ENCODE measurements at regions not wholly inside any gene's neighbourhood (a gene's known extent, or its start where the extent isn't known, plus 50 kb on each side); places are given as distances from the start of the nearest gene placed in this dataset.

DNA sequence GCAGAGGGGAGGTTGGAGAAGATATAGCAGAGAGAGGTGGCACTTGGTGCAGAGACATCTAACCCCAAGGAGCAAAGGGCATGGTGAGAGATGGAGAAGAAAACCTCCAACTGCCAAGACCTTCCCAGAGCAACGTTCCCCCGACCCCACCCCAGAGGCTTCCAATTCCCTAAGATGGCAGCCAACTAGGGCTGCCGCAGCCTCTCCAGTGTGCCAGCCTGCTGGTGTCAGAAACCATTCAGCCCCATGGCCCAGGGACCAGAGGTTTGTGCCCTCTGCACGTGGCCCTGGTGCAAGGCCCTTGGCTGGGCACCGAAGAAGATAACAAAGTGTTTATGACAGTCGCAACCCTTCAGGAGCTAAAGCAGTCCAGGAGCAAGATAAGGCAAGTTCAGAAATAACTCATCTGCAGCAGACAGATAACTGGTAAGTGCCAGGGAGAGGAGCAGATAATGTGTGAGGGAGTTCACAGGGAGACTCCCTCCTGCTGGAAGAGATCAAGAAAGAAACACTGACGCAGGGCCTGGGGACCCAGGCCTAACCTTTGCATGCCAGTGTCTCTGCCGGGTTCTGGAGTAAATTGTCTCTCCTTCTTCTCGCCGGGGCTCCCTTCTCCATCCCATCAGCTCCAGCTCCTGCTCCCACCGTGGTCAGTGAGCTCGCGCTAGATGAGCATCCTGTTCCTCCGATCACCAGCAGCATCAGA, 66.1 kb upstream of the ID2 start:
- H3K36me3 ChIP-seq (ENCODE audit: control insufficient read depth, low read length): no peaks in the 10 kb centered on the region
- TF ChIP-seq, protein P1, sequence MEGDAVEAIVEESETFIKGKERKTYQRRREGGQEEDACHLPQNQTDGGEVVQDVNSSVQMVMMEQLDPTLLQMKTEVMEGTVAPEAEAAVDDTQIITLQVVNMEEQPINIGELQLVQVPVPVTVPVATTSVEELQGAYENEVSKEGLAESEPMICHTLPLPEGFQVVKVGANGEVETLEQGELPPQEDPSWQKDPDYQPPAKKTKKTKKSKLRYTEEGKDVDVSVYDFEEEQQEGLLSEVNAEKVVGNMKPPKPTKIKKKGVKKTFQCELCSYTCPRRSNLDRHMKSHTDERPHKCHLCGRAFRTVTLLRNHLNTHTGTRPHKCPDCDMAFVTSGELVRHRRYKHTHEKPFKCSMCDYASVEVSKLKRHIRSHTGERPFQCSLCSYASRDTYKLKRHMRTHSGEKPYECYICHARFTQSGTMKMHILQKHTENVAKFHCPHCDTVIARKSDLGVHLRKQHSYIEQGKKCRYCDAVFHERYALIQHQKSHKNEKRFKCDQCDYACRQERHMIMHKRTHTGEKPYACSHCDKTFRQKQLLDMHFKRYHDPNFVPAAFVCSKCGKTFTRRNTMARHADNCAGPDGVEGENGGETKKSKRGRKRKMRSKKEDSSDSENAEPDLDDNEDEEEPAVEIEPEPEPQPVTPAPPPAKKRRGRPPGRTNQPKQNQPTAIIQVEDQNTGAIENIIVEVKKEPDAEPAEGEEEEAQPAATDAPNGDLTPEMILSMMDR (IDR thresholded peaks at IDR 0.05; ENCODE audit: low read depth, low read length, poor library complexity, severe bottlenecking): no peak
- no peak for TF ChIP-seq EZH2phosphoT487 (IDR thresholded peaks at IDR 0.05; ENCODE audit: borderline replicate concordance, low read length)
- H3K4me2 ChIP-seq (ENCODE audit: low read length): no peak overlapping the region
- no peaks in the 10 kb centered on the region for H3K9me2 ChIP-seq (replicated peaks; ENCODE audit: control insufficient read depth, low read length)
- H3K4me1 ChIP-seq (ENCODE audit: control insufficient read depth, low read length): no peaks in the 10 kb centered on the region
- H3K27me3 ChIP-seq (ENCODE audit: control insufficient read depth, low read length): peaks cover 3% of the 10 kb centered on the region; the same call in 1 of the 2 replicates
- H3F3A ChIP-seq (ENCODE audit: control insufficient read depth, insufficient read depth): no peaks in the 10 kb centered on the region
- H3K27ac ChIP-seq (ENCODE audit: low read depth, low read length): no peak overlapping the region
- no peaks in the 10 kb centered on the region for H3K9me3 ChIP-seq (ENCODE audit: control insufficient read depth, insufficient read depth, low read length)
- H3K79me2 ChIP-seq (ENCODE audit: control insufficient read depth, low read length): no peaks in the 10 kb centered on the region
- H4K20me1 ChIP-seq (ENCODE audit: control insufficient read depth, insufficient read depth, low read depth, low read length): no peaks in the 10 kb centered on the region
- H3K4me3 ChIP-seq (ENCODE audit: low read length): no peak overlapping the region

DNA sequence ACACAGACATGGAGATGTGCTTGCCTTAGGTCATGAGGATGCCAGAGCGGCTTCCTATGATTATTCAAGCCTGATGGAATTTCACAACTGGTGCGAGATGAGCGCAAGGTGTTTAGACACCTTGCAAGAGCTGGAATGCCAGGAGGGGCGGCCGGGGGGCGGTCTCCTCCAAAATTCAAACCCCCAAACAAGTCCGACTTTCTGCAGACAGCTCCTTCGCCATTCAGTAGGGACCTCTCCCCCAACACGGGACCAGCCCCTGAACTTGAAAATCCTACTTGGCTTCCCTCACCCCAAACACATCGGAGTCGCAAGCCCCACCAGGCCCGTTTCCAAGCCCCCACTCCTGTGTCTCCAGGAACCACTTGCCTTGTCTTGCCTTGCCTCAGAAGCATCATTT, 64.8 kb upstream of the ID2 start:
- Histone ChIP-seq H3K79me2 (ENCODE audit: control insufficient read depth, low read length) (no peaks in the 10 kb centered on the region), H3K9me3 (ENCODE audit: control insufficient read depth, insufficient read depth, low read length) (no peaks in the 10 kb centered on the region), H4K20me1 (ENCODE audit: control insufficient read depth, insufficient read depth, low read depth, low read length) (no peaks in the 10 kb centered on the region), H3K36me3 (ENCODE audit: control insufficient read depth, low read length) (no peaks in the 10 kb centered on the region), H3K4me1 (ENCODE audit: control insufficient read depth, low read length) (no peaks in the 10 kb centered on the region), H3F3A (ENCODE audit: control insufficient read depth, insufficient read depth) (no peaks in the 10 kb centered on the region), H3K4me2 (ENCODE audit: low read length) (no peak overlapping the region), H3K27me3 (ENCODE audit: control insufficient read depth, low read length) (peaks cover 3% of the 10 kb centered on the region; the same call in 1 of the 2 replicates), H3K27ac (ENCODE audit: low read depth, low read length) (no peak overlapping the region), H3K4me3 (ENCODE audit: low read length) (no peak overlapping the region), H3K9me2 (replicated peaks; ENCODE audit: control insufficient read depth, low read length) (no peaks in the 10 kb centered on the region)
- no peak for TF ChIP-seq EZH2phosphoT487 (IDR thresholded peaks at IDR 0.05; ENCODE audit: borderline replicate concordance, low read length)
- TF ChIP-seq, protein P1 (IDR thresholded peaks at IDR 0.05; ENCODE audit: low read depth, low read length, poor library complexity, severe bottlenecking): no peak

DNA sequence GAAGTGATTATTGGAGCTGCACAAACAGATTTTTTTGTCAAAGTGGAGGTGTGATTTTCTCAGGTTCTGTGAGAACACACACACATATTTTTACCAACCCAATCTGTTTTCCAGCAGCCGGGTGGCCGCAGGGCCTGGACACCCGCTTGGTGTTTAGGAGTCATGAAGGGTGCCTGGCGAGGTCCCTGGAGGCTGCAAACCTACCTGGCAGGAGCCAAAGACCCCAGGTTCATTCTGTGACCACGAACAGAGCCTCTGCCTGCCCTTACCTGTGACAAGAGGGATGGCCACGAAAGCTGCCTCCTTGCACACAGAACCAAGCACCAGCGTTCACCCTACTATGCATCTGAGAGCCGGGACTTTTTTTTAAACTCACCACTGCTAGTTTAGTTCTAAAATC, 64.3 kb upstream of the ID2 start:
- Histone ChIP-seq H3K4me3 (ENCODE audit: low read length) (no peak overlapping the region), H3K9me3 (ENCODE audit: control insufficient read depth, insufficient read depth, low read length) (no peaks in the 10 kb centered on the region), H3K27ac (ENCODE audit: low read depth, low read length) (no peak overlapping the region), H3K27me3 (ENCODE audit: control insufficient read depth, low read length) (peaks cover 3% of the 10 kb centered on the region; the same call in 1 of the 2 replicates), H3K4me1 (ENCODE audit: control insufficient read depth, low read length) (peaks cover 2% of the 10 kb centered on the region; the same call in 1 of the 2 replicates), H3K36me3 (ENCODE audit: control insufficient read depth, low read length) (no peaks in the 10 kb centered on the region), H3K9me2 (replicated peaks; ENCODE audit: control insufficient read depth, low read length) (no peaks in the 10 kb centered on the region), H3K4me2 (ENCODE audit: low read length) (no peak overlapping the region), H4K20me1 (ENCODE audit: control insufficient read depth, insufficient read depth, low read depth, low read length) (no peaks in the 10 kb centered on the region), H3K79me2 (ENCODE audit: control insufficient read depth, low read length) (no peaks in the 10 kb centered on the region), H3F3A (ENCODE audit: control insufficient read depth, insufficient read depth) (no peaks in the 10 kb centered on the region)
- no peak for TF ChIP-seq EZH2phosphoT487 (IDR thresholded peaks at IDR 0.05; ENCODE audit: borderline replicate concordance, low read length)
- TF ChIP-seq, protein P1 (IDR thresholded peaks at IDR 0.05; ENCODE audit: low read depth, low read length, poor library complexity, severe bottlenecking): no peak

All from DOHH2 (cell line).